ENCODE measurements at regions not wholly inside any gene's neighbourhood (a gene's known extent, or its start where the extent isn't known, plus 50 kb on each side); places are given as distances from the start of the nearest gene placed in this dataset.

DNA sequence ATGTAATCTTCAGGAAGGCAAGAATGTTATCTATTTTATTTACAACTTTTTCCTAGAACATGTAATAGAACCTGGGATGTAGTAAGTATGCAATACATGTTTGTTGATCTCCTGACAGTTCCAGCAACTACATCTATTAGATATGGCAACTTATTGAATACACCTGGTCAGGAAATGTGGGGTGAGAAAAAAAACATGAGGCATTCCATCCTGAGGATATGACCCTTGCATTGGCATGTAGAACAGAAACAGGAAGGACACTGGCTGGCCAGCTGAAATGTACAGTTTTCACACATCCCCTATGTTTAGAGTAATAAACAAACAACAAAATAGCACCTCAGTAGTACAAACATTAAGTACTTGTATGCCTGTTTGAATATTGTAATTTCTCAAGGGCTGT is 272.6 kb upstream of the NT5C1B start:
- no peak overlapping the region for H3K27ac ChIP-seq (ENCODE audit: low read depth, low read length)
- H3K9ac ChIP-seq (ENCODE audit: low read depth, low read length), result no peak overlapping the region
- no peak overlapping the region for H3K4me3 ChIP-seq (ENCODE audit: low read length)
- H3K4me1 ChIP-seq (ENCODE audit: insufficient read depth, low read length), result no peaks in the 10 kb centered on the region
- no peaks in the 10 kb centered on the region for H3K36me3 ChIP-seq (ENCODE audit: insufficient read depth, low read length)
- H3K9me3 ChIP-seq (ENCODE audit: insufficient read depth, low read depth, low read length), result no peaks in the 10 kb centered on the region
- H3K27me3 ChIP-seq (ENCODE audit: insufficient read depth, low read length), result no peaks in the 10 kb centered on the region

GRCh38 chr2:18860179-18860578 is 270.8 kb upstream of the NT5C1B start:
- Histone ChIP-seq H3K4me1 (ENCODE audit: insufficient read depth, low read length) (no peaks in the 10 kb centered on the region), H3K9me3 (ENCODE audit: insufficient read depth, low read depth, low read length) (no peaks in the 10 kb centered on the region), H3K4me3 (ENCODE audit: low read length) (no peak overlapping the region), H3K27ac (ENCODE audit: low read depth, low read length) (no peak overlapping the region), H3K27me3 (ENCODE audit: insufficient read depth, low read length) (no peaks in the 10 kb centered on the region), H3K9ac (ENCODE audit: low read depth, low read length) (no peak overlapping the region), H3K36me3 (ENCODE audit: insufficient read depth, low read length) (no peaks in the 10 kb centered on the region)

DNA sequence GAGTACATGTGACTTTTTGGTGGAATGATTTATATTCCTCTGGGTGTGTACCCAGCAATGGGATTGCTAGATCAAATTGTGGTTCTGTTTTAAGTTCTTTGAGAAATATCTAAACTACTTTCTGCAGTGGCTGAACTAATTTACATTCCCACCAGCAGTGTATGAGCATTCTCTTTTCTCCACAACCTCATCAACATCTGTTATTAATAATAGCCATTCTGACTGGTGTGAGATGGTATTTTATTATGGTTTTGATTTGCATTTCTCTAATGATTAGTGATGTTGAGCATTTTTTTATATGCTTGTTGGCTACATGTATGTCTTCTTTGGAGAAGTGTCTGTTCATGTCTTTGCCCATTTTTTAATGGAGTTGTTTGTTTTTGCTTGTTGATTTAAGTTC is 267.4 kb upstream of the NT5C1B start:
- H3K9ac ChIP-seq (ENCODE audit: low read depth, low read length), result no peak overlapping the region
- H3K36me3 ChIP-seq (ENCODE audit: insufficient read depth, low read length), result no peaks in the 10 kb centered on the region
- H3K27me3 ChIP-seq (ENCODE audit: insufficient read depth, low read length), result no peaks in the 10 kb centered on the region
- H3K4me3 ChIP-seq (ENCODE audit: low read length), result no peak overlapping the region
- H3K9me3 ChIP-seq (ENCODE audit: insufficient read depth, low read depth, low read length), result no peaks in the 10 kb centered on the region
- H3K4me1 ChIP-seq (ENCODE audit: insufficient read depth, low read length), result no peaks in the 10 kb centered on the region
- H3K27ac ChIP-seq (ENCODE audit: low read depth, low read length), result no peak overlapping the region

GRCh38 chr2:18855027-18855426 is 265.7 kb upstream of the NT5C1B start:
- H3K27ac ChIP-seq (ENCODE audit: low read depth, low read length), result no peak overlapping the region
- no peak overlapping the region for H3K4me3 ChIP-seq (ENCODE audit: low read length)
- H3K27me3 ChIP-seq (ENCODE audit: insufficient read depth, low read length), result no peaks in the 10 kb centered on the region
- no peaks in the 10 kb centered on the region for H3K9me3 ChIP-seq (ENCODE audit: insufficient read depth, low read depth, low read length)
- H3K4me1 ChIP-seq (ENCODE audit: insufficient read depth, low read length), result no peaks in the 10 kb centered on the region
- H3K36me3 ChIP-seq (ENCODE audit: insufficient read depth, low read length), result no peaks in the 10 kb centered on the region
- H3K9ac ChIP-seq (ENCODE audit: low read depth, low read length), result no peak overlapping the region

- H3K4me1 ChIP-seq (ENCODE audit: insufficient read depth, low read length), result no peaks in the 10 kb centered on the region
- H3K36me3 ChIP-seq (ENCODE audit: insufficient read depth, low read length), result no peaks in the 10 kb centered on the region
- H3K9ac ChIP-seq (ENCODE audit: low read depth, low read length), result no peak overlapping the region
- WGBS, result no CpG with 5 or more reads among the region's 2 CpGs
- H3K27ac ChIP-seq (ENCODE audit: low read depth, low read length), result no peak overlapping the region
- no peak overlapping the region for H3K4me3 ChIP-seq (ENCODE audit: low read length)
- no peaks in the 10 kb centered on the region for H3K27me3 ChIP-seq (ENCODE audit: insufficient read depth, low read length)
- H3K9me3 ChIP-seq (ENCODE audit: insufficient read depth, low read depth, low read length), result no peaks in the 10 kb centered on the region
Observed at GRCh38 chr2:18849841-18850578, 260.6 kb upstream of the NT5C1B start.

DNA sequence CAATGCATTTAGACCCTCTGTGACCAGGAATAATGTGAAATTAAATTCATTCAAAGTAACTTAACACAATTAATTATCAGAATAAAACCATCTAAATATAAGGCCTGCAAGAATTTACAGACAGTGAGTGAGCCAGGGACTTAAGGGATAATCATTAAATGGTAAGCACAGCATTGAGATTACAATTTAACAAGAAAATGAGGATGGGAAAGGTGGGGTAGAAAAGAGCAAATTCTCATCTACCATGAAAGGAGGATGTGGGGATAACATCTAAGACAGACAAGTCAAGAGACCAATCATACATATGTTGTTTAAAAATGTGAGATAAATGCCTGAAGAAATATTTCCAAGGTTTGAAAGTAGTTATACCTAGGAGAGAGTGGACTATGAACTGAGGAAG is 259.3 kb upstream of the NT5C1B start:
- Histone ChIP-seq H3K9me3 (ENCODE audit: insufficient read depth, low read depth, low read length) (no peaks in the 10 kb centered on the region), H3K27ac (ENCODE audit: low read depth, low read length) (no peak overlapping the region), H3K36me3 (ENCODE audit: insufficient read depth, low read length) (no peaks in the 10 kb centered on the region), H3K4me3 (ENCODE audit: low read length) (no peak overlapping the region), H3K4me1 (ENCODE audit: insufficient read depth, low read length) (no peaks in the 10 kb centered on the region), H3K9ac (ENCODE audit: low read depth, low read length) (no peak overlapping the region), H3K27me3 (ENCODE audit: insufficient read depth, low read length) (no peaks in the 10 kb centered on the region)

GRCh38 chr2:18845854-18846445 is 256.6 kb upstream of the NT5C1B start:
- no peak overlapping the region for H3K4me3 ChIP-seq (ENCODE audit: low read length)
- no peaks in the 10 kb centered on the region for H3K36me3 ChIP-seq (ENCODE audit: insufficient read depth, low read length)
- 0 out of 2 replicates have a peak, but pooled peaks cover 6% of the 10 kb centered on the region for H3K27me3 ChIP-seq (ENCODE audit: insufficient read depth, low read length)
- 87% methylated on average over 2 of the region's 2 CpGs for WGBS
- H3K4me1 ChIP-seq (ENCODE audit: insufficient read depth, low read length), result peaks cover 3% of the 10 kb centered on the region; the same call in 1 of the 2 replicates
- H3K9ac ChIP-seq (ENCODE audit: low read depth, low read length), result no peak overlapping the region
- H3K9me3 ChIP-seq (ENCODE audit: insufficient read depth, low read depth, low read length), result no peaks in the 10 kb centered on the region
- no peak overlapping the region for H3K27ac ChIP-seq (ENCODE audit: low read depth, low read length)

- no peak overlapping the region for H3K4me3 ChIP-seq (ENCODE audit: low read length)
- H3K9me3 ChIP-seq (ENCODE audit: insufficient read depth, low read depth, low read length), result no peaks in the 10 kb centered on the region
- peaks cover 13% of the 10 kb centered on the region for H3K27me3 ChIP-seq (ENCODE audit: insufficient read depth, low read length)
- no peak overlapping the region for H3K27ac ChIP-seq (ENCODE audit: low read depth, low read length)
- peaks cover 9% of the 10 kb centered on the region for H3K4me1 ChIP-seq (ENCODE audit: insufficient read depth, low read length)
- H3K36me3 ChIP-seq (ENCODE audit: insufficient read depth, low read length), result no peaks in the 10 kb centered on the region
- 87% methylated on average over 5 of the region's 5 CpGs for WGBS
- H3K9ac ChIP-seq (ENCODE audit: low read depth, low read length), result no peak overlapping the region
Observed at GRCh38 chr2:18842836-18843235, 253.5 kb upstream of the NT5C1B start.

GRCh38 chr2:18841248-18842150 is 252.1 kb upstream of the NT5C1B start:
- WGBS, result 96% methylated on average over 4 of the region's 4 CpGs
- H3K9ac ChIP-seq (ENCODE audit: low read depth, low read length), result no peak overlapping the region
- H3K36me3 ChIP-seq (ENCODE audit: insufficient read depth, low read length), result no peaks in the 10 kb centered on the region
- no peak overlapping the region for H3K4me3 ChIP-seq (ENCODE audit: low read length)
- no peaks in the 10 kb centered on the region for H3K9me3 ChIP-seq (ENCODE audit: insufficient read depth, low read depth, low read length)
- peaks cover 18% of the 10 kb centered on the region for H3K27me3 ChIP-seq (ENCODE audit: insufficient read depth, low read length)
- no peak overlapping the region for H3K27ac ChIP-seq (ENCODE audit: low read depth, low read length)
- H3K4me1 ChIP-seq (ENCODE audit: insufficient read depth, low read length), result peaks cover 21% of the 10 kb centered on the region

DNA sequence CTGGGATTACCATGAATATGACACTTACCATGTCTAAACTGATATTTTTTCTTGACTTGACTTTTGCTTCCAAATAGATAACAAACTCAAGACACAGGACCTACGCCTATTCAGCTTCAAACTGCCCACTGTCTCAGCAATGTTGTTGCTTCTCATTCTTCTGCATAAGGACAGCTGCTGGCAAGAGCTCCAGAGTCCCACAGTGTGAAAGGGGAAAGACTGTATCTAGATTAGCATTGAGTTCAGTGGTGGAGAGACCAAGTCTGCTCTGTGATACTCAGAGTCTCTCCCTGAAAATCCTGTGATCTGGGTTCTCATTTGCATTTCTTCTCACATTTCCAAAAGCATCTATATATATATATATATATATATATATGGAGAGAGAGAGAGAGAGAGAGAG is 247.9 kb upstream of the NT5C1B start:
- Histone ChIP-seq H3K4me3 (ENCODE audit: low read length) (no peak overlapping the region), H3K9ac (ENCODE audit: low read depth, low read length) (no peak overlapping the region), H3K4me1 (ENCODE audit: insufficient read depth, low read length) (peaks cover 26% of the 10 kb centered on the region), H3K9me3 (ENCODE audit: insufficient read depth, low read depth, low read length) (no peaks in the 10 kb centered on the region), H3K27me3 (ENCODE audit: insufficient read depth, low read length) (peaks cover 17% of the 10 kb centered on the region), H3K36me3 (ENCODE audit: insufficient read depth, low read length) (no peaks in the 10 kb centered on the region), H3K27ac (ENCODE audit: low read depth, low read length) (peak overlapping the region; percentile 63; the same call in 1 of the 2 replicates)
- 65% methylated on average over 1 of the region's 1 CpG for WGBS

GRCh38 chr2:18836436-18836835 is 247.1 kb upstream of the NT5C1B start:
- Histone ChIP-seq H3K36me3 (ENCODE audit: insufficient read depth, low read length) (no peaks in the 10 kb centered on the region), H3K9ac (ENCODE audit: low read depth, low read length) (no peak overlapping the region), H3K4me3 (ENCODE audit: low read length) (no peak overlapping the region), H3K27ac (ENCODE audit: low read depth, low read length) (no peak overlapping the region), H3K9me3 (ENCODE audit: insufficient read depth, low read depth, low read length) (no peaks in the 10 kb centered on the region), H3K27me3 (ENCODE audit: insufficient read depth, low read length) (peaks cover 17% of the 10 kb centered on the region), H3K4me1 (ENCODE audit: insufficient read depth, low read length) (peaks cover 30% of the 10 kb centered on the region)
- WGBS, result 66% methylated on average over 3 of the region's 4 CpGs

Data from HUES64 (cell line).